ENCODE measurements at regions not wholly inside any gene's neighbourhood (a gene's known extent, or its start where the extent isn't known, plus 50 kb on each side); places are given as distances from the start of the nearest gene placed in this dataset.
"Not testable (repeated sequence)": the region's sequence is repeated elsewhere in the genome, so short reads cannot be mapped to it uniquely, and the experiment has no call there.

DNA sequence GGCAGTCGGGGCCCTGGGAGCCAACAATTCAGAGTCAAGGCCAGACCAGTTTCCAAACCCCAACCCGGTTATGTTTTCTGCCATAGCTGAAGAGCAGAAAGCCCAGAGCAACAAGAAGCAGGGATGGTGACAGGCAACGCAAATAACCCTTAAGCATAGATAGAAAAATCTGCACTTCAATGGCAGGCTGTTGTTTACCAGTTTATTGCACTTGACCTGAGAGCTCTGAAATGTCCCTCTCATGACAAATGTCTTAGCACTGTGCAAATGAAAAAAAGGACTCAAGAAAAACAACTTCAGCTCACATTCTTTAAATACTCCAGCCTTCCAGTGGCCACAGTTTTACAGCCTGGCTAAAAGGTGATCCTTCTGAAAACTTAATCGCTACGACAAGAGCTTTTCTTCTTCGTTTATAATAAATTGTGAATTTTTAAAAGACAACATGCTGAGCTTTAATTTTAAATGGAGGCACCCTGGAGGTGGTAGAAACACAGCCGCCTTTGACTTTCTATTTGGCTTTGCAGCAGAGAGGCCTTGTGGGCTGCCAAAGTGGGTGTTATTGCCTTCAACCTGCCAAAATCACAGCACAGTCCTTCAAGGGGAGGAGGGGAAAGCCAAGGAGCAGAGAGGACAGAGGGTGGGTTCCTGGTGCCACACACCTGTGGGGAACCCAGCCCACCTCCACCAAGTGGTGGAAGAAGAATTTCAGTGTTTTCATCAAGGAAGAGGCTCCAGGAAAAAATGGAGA, 289.5 kb upstream of the CDYL start:
- DNase-seq, result no peak

DNA sequence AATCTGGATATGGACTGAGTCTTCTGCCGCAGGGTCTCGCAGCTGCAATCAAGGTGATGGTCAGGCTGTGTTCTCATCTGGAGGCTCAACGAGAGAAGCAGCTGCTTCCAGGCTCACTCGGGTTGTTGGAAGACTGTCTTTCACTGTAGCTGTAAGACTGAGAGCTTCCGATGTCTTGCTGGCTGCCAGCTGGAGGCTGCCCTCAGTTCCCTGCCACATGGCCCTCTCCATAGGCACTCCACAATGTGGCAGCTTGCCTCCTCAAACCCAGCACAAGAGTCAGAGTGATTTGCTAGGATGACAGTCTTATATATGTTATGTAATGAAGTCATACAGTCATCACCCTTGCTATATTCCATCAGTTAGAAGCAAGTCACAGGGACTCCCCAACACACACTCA, 290.5 kb upstream of the CDYL start:
- DNase-seq, result no peak

DNA sequence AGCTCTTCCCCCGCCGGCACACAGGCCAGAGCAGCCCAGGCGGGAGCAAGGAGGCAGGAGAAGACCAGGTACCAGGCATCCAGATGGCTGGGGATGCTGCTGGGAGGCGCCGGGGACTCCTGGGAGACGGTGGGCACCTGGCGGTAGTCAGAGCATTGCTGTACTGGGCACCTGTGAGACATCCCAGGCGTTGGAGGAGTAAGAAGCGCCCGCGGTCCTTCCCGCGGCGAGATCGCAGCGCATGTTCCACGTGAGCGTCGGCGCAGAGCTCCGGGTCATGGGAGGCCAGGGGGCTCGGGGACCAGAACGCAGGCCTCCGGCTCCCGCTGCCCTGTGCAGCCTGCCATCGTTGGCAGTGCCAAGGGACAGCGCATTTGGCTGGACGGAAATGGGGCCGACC, 293.7 kb upstream of the CDYL start:
- no peak for DNase-seq

DNA sequence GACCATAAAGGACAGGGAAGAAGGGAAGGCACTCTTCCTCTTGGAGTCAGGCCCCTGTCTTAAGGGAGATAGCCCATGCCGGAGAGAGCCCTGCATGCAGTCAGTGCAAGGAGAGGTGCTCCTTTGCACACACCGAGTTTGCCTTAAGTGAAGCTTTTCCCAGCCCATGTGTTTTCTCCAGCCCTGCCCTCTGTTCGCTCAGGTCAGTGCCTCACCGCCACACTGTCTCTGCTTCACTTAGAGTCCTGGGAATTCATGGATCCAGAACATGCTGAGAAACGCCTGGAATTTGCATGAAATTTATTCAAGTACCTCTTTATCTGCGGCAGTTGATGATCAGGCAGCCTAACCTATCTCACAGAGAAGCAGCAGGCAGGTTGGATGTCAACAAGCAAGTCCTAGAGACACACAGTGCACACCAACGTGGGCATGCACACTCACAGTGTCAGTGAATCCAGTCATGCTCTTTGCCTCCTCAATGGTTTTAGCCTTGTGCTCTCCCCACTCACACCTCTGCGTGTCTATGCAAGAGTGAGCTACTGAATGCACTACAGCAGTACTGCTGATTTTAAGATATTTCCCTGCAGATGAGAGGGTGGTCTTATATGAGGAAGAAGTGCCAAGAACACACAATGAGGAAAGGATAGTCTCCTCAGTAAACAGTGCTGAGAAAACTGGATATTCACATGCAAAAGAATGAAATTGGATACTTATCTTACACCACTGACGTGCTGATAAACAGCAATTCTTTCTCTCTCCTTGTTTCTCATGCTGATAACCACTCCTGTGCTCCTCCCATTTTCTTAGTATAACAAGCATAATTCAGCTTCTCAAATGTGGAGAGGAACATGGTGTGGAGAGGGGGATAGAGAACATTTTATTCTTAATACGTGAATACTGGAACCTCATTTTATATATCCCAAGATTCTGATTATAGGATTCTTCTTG, 295.1 kb upstream of the CDYL start:
- no peak for DNase-seq

DNA sequence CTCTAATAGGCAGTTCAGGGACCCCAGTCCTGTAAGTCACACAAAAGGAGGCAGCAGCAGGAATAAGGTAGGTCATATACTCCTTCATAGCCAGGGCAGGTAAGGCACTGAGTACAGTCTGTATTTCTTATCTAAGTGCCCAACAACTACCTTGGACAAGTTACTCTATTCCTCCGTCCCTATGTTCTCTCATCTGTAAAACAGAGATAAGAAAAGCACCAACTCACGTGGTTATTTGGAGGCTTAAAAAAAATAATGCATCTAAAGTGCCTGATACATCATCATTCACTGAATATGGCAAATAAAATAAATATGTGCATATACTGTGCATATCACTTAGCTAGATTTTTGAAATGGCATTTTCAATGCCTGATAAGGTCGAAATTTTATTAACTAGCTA, 298.1 kb upstream of the CDYL start:
- DNase-seq, result no peak

DNA sequence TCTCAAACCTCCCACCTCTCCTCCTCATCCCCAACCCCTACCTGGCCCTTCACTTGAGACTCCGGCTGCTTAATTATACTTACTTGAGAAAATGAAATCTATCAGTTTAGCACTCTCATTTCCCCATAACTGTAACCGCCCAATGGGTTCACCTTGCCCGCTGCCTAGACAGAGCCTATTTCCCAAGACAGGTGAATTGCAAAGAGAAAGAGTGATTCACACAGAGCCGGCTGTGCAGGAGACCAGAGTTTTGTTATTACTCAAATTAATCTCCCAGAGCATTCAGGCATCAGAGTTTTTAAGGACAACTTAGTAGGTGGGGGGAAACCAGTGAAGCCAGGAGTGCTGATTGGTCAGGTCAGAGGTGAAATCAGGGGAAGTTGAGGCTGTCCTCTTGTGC, 301.4 kb upstream of the CDYL start:
- DNase-seq, result no peak

DNA sequence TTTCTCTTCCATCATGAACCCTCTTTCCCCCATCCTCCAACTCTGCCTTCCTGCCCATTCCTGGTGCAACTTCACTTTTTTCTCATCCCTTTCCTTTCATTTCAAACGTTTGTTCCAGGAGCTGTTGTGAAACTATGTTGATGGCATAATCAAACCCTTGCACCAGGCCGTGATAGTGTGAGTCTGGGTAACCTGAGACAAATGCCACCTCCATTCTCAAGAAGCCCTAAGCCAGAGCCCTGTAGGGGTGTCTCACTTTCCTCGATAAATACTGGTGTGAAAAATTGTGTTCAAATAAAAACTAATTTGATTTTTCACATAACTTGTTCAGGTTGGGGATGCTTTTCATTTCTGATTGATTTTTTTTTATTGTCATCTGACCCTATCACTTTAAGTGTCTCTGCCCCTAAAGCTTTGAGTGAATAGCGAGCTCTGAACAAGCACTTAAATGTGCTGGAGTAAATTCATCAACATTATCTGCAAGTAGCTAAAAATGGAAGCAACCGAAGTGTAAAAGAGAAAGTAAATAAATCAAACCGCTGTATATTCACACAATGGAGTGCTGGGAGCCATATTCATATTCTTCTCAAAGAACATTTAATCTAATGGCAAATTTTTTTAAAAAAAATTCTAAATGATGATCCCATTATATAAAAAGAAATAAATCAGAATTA, 303.1 kb upstream of the CDYL start:
- DNase-seq, result no peak

DNA sequence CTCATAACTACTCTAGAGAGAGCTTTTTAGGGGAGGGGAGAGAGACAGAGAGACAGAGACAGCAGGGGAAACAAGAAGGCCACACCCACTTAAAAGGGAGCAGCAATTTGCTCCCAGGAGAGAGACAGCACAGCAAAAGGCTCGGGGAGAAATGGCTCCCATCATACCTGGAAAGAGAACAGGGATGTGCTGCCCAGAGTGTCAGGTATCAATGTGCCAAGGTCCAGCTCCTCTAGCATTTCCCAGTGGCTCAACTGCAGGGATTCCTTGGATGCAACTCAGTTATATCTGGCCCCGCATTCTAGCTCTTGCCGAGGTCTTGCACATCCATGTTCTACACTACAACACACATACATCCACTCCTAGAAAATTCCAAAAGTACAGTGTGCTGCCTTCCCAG, 304.0 kb upstream of the CDYL start:
- DNase-seq, result no peak

DNA sequence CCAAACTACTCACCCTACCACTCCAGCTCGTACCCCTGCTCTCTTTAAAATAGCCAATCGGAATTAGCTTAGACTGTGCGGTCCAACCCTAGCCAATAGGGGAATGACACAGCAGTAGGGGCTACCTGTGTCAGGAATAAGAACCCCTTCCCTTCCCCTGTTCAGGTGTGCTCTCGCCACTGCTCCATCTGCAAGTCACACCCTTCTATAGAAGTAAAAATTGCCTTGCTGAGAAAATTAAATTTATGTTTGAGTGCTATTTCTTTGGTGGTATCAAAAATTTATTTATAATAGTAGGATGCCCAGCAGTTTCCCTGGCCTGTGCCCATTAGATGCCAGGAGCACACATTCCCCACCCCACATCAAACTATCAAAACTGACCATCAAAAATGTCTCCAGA, 304.7 kb upstream of the CDYL start:
- DNase-seq, result not testable (repeated sequence)

DNA sequence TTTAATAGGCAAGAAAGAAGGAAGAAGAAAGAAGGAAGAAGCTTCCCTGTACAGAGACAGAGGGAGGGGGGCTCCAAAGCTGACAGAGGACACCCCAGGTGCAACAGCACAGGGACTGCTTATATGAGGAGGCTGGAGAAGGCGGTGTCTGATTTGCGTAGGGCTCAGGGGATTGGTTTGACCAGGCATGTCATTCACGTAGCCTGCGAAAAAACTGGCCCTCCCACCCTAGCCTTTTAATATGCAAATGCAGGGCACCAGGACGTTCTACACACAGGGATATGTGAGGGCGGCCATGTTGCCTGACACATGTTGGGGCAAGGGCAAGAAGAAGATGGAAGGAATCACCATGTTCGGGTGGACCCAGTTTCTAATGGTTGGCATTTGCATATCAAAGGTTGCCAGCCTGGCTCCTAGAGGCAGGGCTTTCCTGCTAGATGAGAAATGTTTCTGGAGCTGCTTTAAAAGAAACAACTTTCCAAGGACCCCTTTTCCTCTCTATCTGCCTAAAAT, 305.4 kb upstream of the CDYL start:
- no peak for DNase-seq

DNA sequence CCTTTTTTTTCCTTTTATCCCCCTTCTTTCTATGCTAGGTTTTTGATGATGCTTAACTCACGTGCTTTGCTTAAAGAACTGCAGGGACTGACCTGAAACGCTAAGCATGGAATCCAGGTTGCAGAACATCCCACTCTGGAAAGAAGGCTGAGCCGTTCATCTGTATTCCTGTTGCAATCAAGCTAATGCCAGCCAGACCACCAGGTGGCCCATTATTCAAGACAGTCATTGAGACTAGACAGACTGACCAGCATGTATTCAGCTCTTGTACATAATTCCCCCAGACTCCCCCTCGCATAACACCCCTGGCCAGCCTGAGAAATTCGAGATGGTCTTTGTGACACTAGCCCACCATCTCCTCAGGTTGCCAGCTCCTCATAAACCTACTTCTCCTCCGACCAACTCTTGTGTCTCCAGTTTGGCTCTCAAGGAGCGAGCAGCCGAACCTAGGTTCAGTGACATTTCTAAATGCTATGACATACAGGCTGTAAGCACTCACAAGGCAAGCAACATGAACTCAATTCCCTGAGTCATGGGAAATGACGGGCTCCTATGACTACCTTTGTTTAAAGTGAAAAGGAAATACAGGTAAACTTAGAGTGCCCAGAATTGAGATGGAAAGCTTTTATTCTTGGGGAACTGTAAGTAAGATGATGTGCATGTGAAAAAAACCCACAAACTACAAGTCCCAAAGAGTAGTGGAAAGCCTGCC, 309.3 kb upstream of the CDYL start:
- DNase-seq, result no peak

DNA sequence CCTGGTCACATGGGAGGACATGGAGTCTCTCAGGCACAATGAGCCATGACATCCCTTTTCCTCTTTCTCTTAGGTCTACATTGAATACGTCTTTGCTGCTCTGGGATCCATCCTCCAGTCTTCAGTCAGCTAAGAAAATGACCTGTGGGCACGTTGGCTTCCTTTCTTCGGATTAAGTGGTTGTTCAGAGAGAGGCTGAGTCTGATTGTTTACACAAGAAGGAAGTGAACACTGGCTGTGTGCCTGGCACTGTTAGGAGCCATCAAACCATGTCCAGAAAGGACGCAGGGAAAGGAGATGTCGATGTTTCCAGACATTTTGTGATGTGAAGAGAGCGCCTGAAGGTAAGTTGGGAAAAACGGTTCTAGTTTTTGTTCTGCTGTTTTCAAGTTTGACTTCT, 309.9 kb upstream of the CDYL start:
- DNase-seq, result no peak

DNA sequence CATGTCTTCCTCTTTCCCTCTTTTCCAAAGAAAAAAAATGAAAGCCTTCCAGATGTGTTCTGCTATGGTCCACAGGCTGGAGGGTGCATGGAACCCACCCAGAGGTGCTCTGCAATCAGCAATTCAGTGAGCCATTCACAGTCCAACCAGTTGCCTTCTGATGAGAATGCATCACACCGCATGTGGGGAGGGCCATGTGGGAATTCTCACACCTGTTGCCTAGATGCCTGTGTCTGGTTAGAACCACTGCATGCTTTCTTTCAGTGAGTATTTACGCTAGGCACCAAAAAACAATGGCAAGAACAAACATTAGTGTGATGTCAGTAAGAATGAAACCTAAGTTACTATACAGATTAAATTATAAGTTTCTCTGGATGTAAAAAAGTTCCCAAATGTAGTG, 311.6 kb upstream of the CDYL start:
- no peak for DNase-seq

DNA sequence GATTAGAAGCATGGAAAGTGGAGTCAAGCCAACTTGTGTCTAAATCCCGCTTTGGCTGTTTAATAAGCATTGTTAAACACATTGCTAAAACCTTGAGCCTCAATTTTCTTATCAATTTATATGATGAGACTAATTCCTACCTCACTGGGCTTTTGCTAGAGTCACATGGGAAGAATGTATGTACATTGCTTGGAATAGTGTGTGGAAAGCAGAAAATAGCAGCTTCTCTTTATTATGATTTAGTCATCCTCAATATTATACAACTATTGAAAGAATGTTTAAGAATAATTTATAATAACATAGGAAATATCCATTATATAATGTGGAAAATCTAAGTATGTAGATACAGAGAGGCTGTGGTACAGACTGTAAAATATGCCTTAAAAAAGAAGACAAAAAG, 313.0 kb upstream of the CDYL start:
- no peak for DNase-seq

DNA sequence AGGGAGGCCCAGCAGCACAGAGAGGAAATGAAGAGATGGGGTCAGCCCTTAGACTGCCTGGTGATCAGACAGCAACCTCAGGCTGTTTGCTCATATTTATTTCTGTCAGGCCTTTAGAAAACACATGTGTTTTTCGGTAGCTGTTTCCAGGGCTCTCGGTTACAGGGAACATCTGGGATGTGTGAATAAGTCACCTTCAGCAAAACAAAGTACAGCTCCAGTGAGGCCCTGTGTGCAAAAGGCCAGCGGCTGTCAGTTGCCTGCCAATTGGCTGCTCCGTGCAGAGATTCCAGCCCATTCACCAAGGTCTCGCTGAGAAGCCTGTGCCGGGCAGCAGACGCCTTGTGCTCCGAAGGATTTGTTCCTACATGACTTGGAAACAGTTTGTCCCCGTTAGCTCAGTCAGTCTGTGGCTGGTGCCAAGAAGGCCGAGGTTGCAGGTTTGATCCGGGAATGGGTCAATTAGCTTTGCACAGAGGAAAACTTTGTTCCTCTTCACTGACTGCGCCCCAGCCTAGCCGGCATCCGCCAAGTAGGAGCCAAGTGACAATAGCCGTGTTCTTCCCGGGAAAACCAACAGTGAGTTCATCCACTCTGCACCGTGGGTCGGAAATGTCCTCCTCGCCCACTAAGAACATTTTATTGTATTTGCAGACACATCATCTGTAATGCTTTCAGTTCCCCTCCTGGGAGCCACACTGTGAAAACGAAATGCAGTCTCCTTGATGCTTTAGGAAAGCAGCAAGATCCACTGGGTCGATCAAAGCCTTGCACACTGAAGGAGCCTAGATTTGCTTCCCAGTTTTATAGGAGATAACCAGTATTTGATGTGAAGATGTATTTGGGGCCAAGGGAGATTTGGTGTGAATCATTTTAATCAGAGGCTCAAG, 315.4 kb upstream of the CDYL start:
- no peak for DNase-seq

DNA sequence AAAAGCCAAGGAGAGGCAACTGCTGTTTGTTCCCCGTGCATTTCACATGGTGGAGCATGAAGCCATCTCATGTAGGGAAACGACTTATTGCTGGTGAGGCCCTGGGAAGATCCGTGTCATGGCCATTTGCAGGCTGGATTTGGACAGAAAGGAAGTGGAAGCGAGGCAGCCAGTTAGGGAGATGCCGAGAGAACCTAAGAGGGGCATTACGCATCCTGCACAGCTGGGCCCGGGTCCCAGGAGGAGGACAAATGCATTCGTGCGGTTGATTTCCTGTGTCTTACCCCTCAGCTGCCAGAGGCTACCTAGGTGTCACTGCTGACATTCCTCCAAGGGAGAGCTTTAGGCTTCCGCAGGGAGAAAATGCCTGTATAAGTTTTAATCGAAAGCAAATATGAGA, 316.2 kb upstream of the CDYL start:
- DNase-seq, result no peak

DNA sequence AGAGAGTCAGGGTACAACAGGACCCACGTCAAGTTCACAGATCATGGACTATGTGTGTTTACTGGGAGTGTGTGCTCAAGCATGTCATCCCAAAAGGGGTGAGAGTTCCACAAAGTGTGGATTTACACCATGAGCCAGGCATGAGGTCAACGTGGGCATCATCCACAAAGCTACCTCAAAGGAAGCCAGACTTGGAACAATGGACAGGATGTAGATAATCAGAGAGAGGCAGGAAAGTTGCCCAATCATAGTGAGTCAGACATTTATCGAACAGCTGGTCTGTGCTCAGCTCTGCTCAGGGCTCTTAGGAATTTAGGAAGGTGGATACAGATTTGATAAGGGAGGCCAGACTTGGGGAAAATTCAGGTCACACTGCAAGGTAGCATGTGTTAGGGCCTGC, 317.2 kb upstream of the CDYL start:
- no peak for DNase-seq

DNA sequence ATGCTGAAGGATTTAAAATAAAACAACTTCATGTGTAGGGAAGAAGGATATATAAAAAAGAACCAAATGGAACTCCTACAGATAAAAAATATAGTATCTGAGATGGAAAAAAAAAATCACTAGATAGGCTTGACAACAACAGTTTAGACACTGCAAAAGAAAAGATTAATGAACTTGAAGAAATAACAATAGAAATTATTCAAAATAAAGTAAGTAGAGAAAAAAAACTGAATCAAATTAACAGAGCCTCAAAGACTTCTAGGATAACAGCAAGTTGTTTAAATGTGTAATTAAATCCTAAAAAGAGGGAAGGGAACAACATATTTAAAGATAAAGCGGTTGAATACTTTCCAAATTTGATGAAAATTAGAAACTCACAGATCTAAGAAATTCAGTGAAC, 316.3 kb upstream of the ECI2 start:
- DNase-seq, result no peak

DNA sequence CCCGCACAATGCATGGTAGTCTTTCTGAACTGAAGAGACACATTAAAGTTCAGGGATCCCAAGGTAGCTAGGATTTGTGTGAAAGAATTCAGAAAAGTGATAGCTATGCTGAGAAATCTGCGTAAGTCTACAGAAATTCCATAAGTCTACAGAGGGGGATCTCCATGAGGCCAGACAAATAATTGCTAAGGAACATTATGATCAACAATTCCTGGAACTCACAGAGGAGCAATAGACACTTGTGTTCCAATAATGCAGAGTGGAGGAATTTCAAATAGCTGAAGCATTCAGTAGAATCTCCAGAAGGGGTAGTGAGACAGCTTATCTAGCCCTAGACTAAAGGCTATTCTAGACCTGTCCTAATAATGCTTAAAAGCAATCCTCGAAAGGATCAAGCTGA, 315.7 kb upstream of the ECI2 start:
- no peak for DNase-seq

DNA sequence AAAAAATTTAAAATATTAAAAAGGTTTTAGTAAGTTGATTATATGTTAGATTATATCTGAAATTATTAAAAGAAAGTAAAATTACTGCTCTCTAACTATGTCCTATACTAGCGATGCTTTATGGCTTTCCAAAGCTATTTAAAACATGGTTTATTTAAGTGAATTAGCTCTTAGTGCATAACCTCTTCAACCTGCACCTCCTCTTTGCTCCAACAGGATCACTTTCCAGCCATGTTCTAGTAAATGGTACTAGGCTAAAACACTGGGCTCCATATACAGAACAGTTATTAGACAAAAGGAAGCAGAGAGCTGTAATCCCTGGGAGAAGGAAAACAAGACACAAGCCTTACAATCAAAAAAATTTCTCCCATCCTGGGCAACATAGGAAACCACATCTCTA, 314.9 kb upstream of the ECI2 start:
- no peak for DNase-seq

DNA sequence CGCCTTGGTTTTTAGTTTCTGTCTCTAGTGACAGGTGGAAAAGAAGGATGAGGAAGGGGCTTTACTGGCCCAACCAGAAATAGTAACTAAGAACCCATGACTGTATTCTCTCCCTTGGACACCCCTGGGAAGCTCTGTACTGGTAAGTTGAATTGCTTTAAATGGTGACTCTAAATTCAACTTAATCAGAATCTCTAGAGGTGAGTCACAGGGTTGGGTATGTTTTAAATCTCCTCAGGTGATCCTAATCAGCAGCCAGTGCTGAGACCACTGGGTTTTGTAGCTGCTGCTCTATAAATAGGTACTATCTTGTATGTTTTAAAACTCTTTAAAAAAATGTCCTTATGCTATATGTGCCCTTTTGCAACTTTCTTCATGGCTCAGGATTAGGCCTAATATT, 314.0 kb upstream of the ECI2 start:
- DNase-seq, result no peak

DNA sequence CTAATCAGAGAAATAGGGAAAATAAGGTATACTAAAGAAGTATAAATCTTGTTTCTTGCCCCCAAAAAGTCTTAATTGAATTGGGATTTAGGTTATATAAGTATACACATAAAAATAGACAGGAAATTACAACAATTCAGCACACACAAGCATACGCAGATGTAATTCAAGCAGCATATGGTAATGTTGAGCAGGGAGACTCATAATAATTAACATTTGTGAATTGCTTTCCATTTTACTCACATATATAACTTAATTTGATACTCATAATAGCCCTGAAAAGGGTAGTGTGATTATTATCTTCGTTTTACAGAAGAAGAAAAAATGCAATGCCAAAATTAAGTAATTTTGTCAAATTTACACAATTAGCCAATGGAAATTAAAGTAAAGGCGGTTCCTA, 313.5 kb upstream of the ECI2 start:
- no peak for DNase-seq

All from CD4-positive, alpha-beta T cell treated with Interleukin-17A for 1 hour (primary cell).